H1 (cell line): ENCODE measurements at regions not wholly inside any gene's neighbourhood (a gene's known extent, or its start where the extent isn't known, plus 50 kb on each side); places are given as distances from the start of the nearest gene placed in this dataset.

ENCODE experiments used
- CBX8 ChIP-seq: fragments of 300-800, 300-1000 bp; sonication (generic); IDR thresholded peaks from 2 replicates; pipeline ENCODE4 v1.7.1; 2016; ENCODE audit warnings: low read depth, low read length, borderline replicate concordance
- GABPA ChIP-seq: IDR thresholded peaks from 2 replicates; pipeline ENCODE4 v1.6.1; 2011; ENCODE audit warnings: mild to moderate bottlenecking, low read length, moderate library complexity, borderline replicate concordance; ENCODE audit not compliant: insufficient read depth
- HDAC6 ChIP-seq: IDR thresholded peaks from one replicate; pipeline ENCODE4 v1.7.1; 2012; ENCODE audit warnings: low read depth, mild to moderate bottlenecking, inconsistent platforms, low read length, moderate library complexity
- TAF7 ChIP-seq: optimal IDR thresholded peaks from 2 replicates; pipeline ENCODE3; 2011; ENCODE audit warnings: low read depth, mild to moderate bottlenecking, inconsistent platforms, low read length, moderate library complexity, borderline replicate concordance
- ZNF274 ChIP-seq: IDR thresholded peaks from 2 replicates; pipeline ENCODE4 v1.7.0; 2012; ENCODE audit warnings: low read length, borderline replicate concordance; ENCODE audit errors: extremely low read depth

GRCh38 chr1:175252561-175252960, 60.0 kb upstream of the KIAA0040 start (continued):
- no peak for TF ChIP-seq TAF7
- TF ChIP-seq ZNF274: no peak
- TF ChIP-seq GABPA: no peak
- TF ChIP-seq HDAC6: no peak
- TF ChIP-seq CBX8: no peak
